ENCODE measurements at regions not wholly inside any gene's neighbourhood (a gene's known extent, or its start where the extent isn't known, plus 50 kb on each side); places are given as distances from the start of the nearest gene placed in this dataset.

DNA sequence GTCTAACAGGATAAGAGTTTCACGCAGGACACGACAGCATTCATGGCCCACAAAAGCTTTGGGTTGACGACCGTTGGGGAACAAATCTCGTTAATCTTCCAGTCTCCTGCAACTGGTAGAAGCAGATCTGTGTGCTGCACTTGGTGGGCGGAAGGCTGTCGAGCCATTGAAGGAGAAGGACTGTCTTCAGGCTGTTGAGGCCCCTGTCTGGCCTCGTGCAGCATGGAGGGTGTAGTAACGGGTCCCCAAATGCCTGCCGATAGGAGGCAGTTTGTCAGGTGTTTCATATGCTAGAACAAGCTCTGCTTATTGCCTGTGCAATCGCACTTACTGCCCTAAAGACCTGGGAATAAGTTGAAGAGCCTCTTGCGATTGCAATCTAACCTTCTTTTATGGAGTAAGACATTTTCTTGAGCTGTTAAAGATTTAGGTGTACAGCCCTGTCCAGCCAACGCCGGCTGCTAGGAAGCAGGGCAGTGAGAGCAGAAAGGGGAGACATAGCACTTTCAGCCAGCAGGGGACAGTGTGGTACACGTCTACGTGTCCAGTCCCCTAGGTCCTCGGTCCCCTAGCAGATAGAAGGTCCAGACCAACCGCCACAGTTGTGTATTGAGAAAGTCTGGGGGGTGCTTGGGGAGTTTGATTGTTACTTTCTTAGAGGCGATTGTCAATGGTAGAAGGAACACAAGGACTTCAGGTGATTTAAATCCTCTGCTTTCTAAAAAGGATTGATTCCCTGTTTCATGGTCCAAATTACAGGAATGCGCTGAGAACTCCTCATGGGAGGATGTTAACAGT, 102.3 kb upstream of the TMPRSS2 start:
- DNase-seq (ENCODE audit: low read depth) = no peak

DNA sequence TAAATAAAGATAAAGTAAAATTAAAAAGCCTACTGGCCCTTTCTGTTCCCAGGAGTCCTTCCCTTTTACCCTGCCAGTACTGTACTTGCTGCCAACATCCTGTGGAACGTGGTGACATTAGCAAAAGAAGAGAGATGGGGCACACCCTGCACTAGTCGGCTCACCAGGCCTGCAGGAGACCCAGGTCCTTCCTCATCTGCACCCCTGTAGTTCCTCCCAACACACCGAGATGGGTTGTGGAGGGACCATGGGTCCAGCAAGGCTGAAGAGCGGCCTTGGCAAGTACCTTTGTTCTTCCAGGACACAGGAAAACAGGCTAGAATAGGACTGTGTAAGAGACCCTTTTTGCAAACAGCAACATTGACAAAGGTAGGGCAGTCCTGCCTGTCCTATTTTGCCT, 98.7 kb upstream of the TMPRSS2 start:
- no peak for DNase-seq (ENCODE audit: low read depth)

DNA sequence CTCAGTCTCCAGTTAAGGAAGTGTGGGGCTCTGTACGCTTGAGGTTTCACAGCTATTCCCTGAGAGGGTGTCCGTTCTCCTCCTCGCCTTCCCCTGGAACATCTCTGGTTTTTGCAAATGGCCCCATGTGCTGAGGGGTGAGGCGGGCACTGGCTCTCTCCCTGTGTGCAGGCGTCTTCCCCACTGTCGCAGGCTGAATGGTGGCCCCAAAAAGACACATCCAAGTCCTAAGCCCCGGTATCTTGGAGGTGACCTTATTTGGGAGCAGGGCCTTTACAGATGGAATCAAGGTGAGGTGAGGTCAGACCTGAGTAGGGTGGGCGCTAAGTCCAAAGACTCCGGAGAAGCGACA, 98.0 kb upstream of the TMPRSS2 start:
- no peak for DNase-seq (ENCODE audit: low read depth)

DNA sequence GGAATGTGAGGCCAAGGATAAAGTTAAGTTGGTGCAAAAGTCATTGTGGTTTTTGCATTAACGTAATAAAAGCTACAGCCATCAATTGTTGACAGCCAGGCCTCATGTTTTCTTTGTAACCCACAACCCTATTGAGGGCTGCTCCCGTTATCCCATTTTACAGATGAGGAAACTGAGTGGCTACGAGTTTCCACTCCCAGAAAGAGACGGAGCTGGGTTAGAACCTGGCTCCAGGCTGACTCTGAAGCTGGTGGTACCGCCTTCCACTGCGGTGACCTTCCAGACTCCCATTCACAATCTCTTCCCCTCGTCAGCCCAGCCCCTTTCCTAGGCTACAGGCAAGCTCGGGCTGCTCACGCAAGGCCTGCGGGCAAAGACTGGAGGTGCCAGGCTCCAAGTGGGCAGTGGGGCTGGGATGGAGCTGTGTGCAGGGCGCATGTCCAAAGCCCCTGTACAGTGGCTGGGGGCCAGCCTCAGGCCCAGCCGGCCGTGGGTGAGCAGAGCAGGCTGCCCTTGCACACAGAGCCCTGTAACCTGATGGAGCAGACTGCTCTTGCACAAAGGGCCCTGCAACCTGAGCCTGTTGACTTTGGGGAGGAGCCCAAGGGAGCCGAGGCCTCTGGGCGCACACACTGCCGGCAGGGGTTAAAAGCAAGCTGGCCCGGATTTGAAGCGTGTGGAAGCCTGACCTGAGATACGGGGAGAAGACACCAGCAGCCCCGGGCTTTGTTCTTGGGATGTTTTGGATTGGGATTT, 97.4 kb upstream of the TMPRSS2 start:
- no peak for DNase-seq (ENCODE audit: low read depth)

DNA sequence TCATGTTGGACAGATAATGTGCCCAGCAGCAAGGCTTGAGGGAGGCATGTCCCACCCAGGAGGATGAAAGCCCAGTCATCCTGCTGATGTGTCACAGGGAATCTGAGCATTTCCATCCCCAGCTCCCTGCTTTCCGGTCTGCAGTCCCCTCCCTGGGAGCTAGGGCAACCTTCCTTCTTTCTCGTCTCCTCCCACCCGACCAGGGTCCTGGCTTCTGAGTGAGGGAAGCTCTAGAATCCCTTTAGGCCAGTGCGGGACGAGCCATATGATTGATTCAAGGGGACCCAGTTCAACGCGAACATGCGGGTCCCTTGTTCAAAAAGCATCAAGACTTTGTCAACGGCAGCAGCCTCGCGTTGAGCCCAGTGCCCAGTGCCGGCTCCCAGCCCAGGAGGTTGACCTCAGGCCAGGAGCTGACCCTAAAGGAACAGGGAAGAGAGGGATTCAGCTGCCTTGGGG, 96.7 kb upstream of the TMPRSS2 start:
- DNase-seq (ENCODE audit: low read depth) = no peak

DNA sequence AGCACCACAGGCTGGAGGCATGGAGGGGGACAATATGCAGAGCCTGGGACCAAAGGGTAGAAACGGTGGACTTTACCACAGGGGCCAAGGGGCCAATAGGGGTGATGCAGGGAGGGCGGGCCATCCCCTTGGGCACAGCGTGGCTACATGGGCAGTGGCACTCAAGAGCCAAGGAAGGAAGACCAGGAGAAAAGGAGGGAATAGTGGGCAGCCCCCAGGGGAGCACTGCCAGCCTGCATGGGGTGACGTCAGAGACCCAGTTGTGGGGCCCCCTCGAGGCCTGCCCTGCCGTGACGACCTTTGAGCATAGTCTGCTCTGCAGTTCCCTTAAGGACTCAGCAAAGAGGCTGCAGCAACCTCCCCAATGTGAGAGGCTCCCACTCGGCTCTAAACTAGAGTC, 95.5 kb upstream of the TMPRSS2 start:
- no peak for DNase-seq (ENCODE audit: low read depth)

DNA sequence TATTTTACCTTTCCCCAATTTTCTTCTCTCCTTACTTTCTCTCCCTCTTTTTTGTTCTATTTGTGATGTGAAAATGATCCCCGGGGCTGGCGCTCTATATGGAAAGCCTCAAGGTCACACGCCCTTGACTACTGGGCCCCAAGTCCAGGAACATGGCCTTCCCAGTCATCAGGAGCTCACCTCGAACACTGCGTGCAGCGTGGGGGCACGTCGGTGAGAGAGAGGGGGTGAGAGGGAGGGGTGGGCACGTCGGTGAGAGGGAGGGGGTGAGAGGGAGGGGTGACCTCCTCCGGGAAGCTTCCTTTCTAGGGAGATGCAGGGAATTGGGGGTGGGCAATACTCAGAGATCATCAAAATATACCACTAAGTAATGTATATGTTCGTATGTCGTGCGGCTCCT, 94.6 kb upstream of the TMPRSS2 start:
- DNase-seq (ENCODE audit: low read depth) = no peak

DNA sequence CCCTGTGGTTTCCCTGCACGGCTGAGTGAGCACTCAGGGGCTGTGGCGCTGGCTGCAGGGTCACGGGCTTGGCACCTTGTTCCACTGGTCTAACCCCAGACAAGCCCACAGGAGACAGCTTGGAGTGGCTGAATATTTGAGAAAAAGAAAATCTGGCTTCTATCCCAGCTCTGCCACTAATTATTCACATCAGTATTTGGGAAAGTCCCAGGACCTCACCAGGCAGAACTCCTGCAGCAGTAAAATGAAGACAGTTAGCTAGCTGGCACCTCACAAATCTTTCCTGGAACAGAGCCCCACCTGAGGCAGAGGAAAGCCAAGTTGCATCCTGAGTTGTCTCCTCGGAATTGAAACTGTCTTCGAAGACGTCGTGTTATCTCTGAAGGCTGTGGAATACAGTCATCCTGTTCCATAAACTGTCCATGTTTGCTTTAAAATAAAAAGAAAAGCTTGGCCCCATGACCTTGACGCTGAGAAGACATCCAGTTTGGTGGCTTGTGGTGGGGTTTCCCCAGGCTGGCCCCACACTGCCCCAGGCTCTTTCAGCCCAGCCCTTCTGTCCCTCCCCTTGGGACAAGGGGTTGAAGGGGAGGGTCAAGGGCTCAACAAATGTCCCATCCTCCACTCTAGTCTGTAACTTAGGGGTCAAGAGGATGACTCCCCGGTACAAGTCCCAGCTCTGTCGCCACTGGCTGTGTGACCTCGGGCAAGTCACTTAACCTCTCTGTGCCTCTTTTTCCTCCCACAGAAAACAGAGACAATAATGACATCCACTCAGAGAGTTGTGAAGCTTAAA, 93.8 kb upstream of the TMPRSS2 start:
- DNase-seq (ENCODE audit: low read depth) = no peak

DNA sequence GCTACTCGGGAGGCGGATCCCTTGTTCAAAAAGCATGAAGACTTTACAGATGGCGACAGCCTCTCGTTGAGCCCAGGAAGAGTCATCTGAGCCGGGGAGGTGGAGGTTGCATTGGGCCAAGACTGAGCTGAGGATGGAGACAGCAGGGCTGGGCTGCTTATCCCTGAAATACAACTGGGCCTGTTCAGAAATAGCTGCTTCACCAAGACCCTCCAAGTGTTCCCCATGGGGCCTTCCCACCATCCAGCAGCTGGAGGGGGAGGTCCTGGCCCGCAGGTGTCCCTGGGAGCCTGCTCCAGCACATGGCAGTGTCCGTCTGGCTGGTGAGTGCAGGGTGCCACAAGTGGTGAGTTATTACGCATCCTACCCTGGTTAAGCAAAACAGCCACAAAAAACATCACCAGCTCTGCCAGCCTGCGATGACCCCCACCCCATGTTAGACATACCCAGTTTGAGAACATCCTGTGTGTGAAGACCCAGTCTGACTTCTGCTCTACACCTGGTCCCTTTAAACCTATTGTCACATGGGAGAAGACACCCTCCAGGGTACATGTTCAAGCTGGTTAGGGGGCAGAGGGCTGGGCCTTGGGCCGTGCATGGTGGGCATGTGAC, 93.1 kb upstream of the TMPRSS2 start:
- no peak for DNase-seq (ENCODE audit: low read depth)

DNA sequence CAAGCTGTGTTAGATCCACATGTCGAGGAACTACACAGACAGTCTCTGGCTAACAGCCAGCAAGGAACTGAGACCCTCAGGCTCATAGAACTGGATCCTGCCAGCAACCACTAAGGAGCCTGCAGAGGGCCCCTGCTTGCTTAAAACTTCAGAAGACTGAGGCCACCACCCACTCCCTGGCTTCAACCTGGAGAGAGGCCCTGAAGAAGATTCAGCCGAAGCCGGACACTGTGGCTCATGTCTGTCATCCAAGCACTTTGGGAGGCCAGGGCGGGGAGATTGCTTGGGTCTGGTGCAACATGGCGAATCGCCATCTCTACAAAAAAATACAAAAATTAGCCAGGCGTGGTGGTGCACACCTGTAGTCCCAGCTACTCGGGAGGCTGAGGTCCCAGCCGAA, 92.6 kb upstream of the TMPRSS2 start:
- no peak for DNase-seq (ENCODE audit: low read depth)

DNA sequence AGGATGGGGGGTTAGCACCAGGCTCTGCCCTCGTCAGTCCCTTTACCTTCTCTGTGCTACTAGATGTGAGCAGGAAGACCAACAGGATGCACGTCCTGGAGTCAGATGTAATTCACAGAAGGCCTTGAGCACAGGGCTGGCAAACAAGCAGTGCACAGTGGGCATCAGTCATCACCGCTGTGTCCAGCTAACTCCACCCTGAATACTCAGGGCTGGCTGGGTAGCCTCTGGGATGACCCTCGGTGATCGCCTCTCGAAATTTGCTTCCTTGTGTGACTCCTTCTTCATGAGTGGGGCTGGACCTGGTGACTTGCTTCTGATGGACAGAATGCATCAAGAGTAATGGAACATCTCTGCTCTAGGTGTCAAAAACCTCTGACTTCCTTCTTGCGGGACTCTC, 92.2 kb upstream of the TMPRSS2 start:
- no peak for DNase-seq (ENCODE audit: low read depth)

DNA sequence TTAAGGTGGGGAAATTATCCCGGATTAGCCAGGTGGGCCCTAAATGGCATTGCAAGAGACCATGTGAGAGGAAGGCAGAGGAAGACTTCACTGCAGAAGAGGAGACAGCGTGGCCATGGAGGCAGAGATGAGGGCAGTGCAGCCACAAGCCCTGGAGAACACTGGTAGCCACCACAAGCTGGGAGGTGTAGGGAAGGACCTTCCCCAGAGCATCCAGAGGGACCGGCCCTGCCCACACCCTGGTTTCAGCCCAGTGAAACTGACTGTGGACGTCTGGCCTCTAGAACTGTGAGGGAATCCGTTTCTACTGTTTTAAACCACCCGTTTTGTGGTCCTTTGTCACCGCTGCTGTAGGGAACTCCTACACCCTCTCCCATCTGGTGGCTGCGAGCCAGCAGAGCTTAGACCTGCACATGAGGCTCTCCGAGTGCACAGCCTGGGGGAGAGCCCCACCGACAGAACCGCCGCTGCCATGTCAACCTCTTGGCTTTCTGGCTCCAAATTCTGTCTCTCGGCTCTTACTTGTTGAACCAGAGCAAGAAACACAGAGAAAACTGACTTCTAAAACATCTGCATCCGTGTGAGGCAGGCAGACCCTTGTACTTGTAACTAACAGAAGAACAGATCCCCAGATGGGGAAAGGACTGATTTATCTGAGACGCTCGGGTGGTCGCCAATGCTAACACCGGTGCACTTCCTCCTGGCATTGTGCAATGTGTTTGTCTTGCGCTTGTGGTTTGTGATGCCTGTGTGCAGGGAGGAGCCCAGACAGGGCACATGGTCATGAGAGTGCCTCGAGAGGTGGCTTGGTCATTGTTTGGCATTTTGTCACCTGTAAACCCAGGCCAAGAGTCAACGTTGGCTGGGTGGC, 90.8 kb upstream of the TMPRSS2 start:
- no peak for DNase-seq (ENCODE audit: low read depth)

DNA sequence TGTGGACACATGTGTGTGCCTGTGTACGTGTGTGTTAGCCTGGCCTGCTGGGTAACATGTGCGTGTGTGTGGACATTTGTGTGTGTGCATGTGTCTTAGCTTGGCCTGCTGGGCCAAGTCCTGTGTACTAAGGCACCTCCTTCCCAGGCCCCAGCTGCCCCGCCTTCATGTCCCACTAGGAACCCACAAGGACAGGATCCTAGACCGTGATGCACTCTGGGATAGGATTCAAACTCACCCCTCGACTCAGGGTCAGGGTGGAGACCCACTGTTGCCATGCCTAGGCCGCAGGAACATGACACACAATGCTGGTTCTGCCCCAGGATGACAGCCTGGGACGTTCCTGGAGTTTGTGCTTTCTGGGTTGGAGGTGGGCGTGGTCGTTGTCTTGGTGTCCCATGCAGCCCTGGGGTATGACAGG, 89.9 kb upstream of the TMPRSS2 start:
- DNase-seq (ENCODE audit: low read depth) = no peak

DNA sequence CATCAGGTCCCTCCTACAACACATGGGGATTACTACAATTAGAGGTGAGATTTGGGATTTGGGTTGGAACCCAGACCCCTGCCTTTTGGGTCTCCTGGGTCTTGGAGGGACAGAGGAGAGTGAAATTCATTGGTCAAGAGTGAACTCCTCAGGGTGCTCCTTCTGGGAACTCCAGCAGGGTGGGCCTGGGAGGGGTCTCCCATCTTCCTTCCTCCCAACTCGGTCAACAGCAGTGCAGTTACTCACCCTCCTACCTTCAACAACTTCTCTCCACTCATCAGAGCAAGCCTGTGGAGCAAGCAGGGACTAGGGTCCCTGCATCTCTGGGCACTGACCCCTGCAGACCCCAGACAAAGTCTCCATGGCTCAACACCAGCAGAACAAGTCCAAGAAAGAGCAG, 89.3 kb upstream of the TMPRSS2 start:
- no peak for DNase-seq (ENCODE audit: low read depth)

DNA sequence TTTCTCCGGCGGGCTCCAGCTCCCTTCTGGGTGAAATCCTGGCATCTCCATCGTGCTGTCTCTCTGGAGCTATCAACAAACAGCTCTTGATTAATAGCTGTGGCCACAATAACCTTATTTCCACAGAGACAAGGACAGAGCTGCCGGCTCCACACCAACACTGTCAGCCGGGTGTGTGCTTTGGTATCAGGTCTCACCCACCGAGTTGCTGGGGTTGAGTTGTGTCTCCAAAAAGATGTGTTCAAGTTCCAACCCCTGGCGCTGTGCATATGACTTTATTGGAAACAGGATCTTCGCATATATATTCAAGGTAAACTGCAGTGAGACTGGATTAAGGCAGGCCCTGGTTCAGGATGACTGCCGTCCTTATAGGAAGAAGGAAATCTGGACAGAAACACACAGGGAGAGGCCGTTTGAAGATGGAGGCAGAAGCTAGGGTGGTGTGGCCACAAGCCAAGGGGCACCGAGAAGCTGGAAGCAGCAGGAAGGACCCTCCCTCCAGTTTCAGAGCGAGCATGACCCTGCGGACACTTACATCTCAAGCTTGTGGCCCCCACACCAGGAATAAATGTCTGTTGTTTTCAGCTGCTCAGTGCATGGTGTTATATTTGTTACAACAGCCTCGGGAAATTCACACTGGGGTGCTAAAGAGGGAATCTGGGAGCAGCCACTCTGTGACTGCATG, 88.4 kb upstream of the TMPRSS2 start:
- no peak for DNase-seq (ENCODE audit: low read depth)

DNA sequence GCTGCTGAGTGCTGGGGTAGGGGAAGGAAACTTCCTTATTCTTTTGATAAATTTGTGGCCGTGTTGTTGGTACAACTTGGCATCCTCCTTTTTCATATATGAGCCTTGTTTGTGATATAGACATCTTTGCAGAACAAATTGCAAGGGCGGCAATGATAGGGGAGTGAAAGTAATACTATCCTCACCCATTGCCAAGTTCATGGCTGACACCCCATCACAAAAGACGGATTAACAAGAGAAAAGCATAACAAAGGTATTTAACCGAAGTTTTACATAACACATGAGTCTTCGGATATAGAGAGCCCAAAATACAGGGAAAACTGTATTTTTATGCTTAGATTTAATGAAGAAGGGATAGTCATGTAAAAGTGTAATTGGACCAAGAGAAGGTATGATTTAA, 86.3 kb upstream of the TMPRSS2 start:
- no peak for DNase-seq (ENCODE audit: low read depth)

DNA sequence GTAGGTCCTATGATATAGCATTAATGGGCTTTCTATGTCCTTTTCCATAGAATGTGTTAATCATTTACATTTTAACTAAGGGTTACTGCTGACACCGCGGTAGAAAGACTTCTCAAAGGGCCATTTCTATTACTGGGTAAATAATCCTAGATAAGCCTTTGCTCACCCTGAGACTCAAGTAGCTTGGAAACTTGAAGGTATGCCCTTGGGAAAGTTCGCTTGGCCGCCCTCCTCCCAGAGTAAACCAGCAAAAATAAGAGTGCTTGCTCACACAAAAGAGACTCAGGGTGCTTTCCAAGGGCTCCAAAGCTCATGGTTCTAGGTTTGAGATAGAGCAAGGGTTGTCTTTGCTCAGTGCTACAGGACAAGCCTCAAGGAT, 85.8 kb upstream of the TMPRSS2 start:
- DNase-seq (ENCODE audit: low read depth) = no peak

DNA sequence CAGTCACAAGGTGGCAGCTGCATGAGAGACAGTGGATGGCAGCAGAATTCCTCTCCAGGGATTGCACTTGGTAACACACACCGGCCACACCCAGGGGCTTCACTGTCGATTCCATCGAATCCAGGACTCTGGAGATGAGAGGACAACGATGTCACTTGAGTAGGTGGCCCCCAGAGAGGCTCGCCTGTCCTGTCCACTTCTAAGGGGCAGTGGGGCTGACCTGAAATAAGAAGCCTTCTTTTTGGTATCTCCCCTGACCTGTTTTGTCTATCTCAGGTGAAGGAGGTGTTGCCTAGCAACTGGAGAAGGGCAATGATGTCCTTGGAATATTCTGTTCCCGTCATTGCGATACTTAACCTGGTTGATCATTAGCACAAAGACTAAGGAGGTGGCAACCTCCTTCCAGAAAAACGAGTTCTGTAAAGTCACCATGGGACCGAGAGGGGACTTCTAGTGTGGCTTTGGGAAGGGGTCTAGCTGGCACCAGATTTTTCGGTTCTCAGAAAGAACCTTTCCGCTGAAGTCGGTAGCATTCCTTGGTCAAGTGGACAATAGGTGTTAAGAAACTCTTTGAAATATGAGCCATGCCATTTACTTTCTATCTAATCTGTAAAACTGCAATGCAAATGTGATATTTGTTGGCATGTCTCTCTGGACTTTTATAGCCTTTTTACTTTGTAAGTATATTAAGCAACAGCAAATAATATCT, 85.2 kb upstream of the TMPRSS2 start:
- no peak for DNase-seq (ENCODE audit: low read depth)

DNA sequence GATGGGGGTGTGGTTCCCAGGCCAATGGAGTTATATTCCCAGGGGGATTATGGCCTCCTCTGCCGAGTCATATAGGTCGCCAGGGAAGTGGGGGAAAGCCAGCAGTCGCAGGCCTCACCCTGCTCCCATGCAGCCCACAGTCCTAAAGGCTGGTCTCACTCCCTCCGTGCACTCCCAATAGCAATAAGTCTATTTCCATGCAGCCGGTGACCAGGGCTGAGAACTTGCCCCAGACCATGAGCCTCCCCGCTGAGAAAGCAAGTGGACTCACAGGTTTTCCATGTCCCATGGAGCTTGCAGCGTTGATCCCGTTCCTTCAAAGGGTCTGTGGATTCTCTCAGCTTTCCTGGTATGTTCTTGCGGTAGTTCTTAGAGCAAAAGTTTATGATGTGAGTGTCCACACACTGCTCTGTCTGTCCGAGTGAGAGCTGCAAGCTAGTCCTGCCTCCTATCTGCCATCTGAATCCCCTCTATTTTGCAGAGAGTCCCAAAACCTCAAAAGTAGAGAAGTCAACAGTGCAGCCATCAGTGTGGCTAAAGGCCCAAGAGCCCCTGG, 81.7 kb upstream of the TMPRSS2 start:
- DNase-seq (ENCODE audit: low read depth) = no peak

DNA sequence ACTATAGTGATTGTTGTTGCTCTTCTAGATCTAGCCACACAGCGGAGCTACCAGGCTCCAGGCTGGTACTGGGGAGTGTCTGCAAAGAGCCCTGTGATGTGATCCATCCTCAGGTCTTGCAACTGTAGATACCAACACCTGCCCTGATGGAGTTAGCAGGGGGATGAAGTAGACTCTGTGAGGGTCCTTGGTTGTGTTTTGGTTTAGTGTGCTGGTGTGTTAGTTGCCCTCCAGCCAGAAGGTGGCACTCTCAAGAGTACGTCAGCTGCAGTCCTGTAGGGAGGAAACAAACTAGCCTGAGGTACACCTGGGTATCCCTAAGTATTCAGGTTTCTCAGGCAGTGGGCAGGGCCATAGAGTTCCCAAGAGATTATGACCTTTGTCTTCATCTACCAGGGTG, 81.2 kb upstream of the TMPRSS2 start:
- DNase-seq (ENCODE audit: low read depth) = no peak
